Liver (tissue), 3 donors: ENCODE measurements at regions not wholly inside any gene's neighbourhood (a gene's known extent, or its start where the extent isn't known, plus 50 kb on each side); places are given as distances from the start of the nearest gene placed in this dataset.

Experiments
- EGR1 ChIP-seq, 2 donors: IDR thresholded peaks; 2 replicates each; pipeline ENCODE4 v1.6.1; 2016 to 2018; ENCODE audit warnings: antibody characterized with exemption in 2 of 2, low read depth in 2 of 2
- FOXA1 ChIP-seq: IDR thresholded peaks from 2 replicates; pipeline ENCODE4 v1.6.1; 2016; ENCODE audit warnings: antibody characterized with exemption
- FOXA2 ChIP-seq: IDR thresholded peaks from 2 replicates; pipeline ENCODE4 v1.6.1; 2016; ENCODE audit warnings: antibody characterized with exemption
- GABPA ChIP-seq, 2 donors: IDR thresholded peaks in 1 of 2; conservative IDR thresholded peaks in 1 of 2; 2 replicates each; pipeline ENCODE4 v1.6.1; 2016; ENCODE audit warnings: antibody characterized with exemption in 2 of 2, mild to moderate bottlenecking in 1 of 2, moderate library complexity in 1 of 2
- HNF4G ChIP-seq: IDR thresholded peaks from 2 replicates; pipeline ENCODE4 v1.6.1; 2016; ENCODE audit warnings: antibody characterized with exemption
- JUND ChIP-seq, 2 donors: IDR thresholded peaks; 2 replicates each; pipeline ENCODE4 v1.6.1; 2016; ENCODE audit warnings: antibody characterized with exemption in 2 of 2
- RAD21 ChIP-seq, 2 donors: IDR thresholded peaks; 2 replicates each; pipeline ENCODE4 v1.6.1; 2016; ENCODE audit warnings: antibody characterized with exemption in 2 of 2, mild to moderate bottlenecking in 2 of 2
- SP1 ChIP-seq: IDR thresholded peaks from 2 replicates; pipeline ENCODE4 v1.6.1; 2018; ENCODE audit warnings: antibody characterized with exemption, mild to moderate bottlenecking
- TAF1 ChIP-seq: conservative IDR thresholded peaks from 2 replicates; pipeline ENCODE4 v1.6.1; 2016; ENCODE audit warnings: antibody characterized with exemption, mild to moderate bottlenecking
- YY1 ChIP-seq: IDR thresholded peaks from 2 replicates; pipeline ENCODE4 v1.6.1; 2016; ENCODE audit warnings: antibody characterized with exemption, mild to moderate bottlenecking
- TF ChIP-seq, protein P1 (sequence below): fragments of 150-350 bp; IDR thresholded peaks from 2 replicates; pipeline ENCODE4 v1.5.1; 2017; ENCODE audit warnings: improper control_type of control experiment, low read depth, low read length; ENCODE audit not compliant: missing input control
- TF ChIP-seq, protein P2 (sequence below): IDR thresholded peaks from 2 replicates; pipeline ENCODE4 v1.6.1; 2016; ENCODE audit warnings: antibody characterized with exemption
- TF ChIP-seq, protein P3 (sequence below): IDR thresholded peaks from 2 replicates; pipeline ENCODE4 v1.6.1; 2016; ENCODE audit warnings: antibody characterized with exemption, mild to moderate bottlenecking
- TF ChIP-seq, protein P4 (sequence below): IDR thresholded peaks from 2 replicates; pipeline ENCODE4 v1.6.1; 2016; ENCODE audit warnings: antibody characterized with exemption
- donor health status: healthy.
- donor health status: healthy.

DNA sequence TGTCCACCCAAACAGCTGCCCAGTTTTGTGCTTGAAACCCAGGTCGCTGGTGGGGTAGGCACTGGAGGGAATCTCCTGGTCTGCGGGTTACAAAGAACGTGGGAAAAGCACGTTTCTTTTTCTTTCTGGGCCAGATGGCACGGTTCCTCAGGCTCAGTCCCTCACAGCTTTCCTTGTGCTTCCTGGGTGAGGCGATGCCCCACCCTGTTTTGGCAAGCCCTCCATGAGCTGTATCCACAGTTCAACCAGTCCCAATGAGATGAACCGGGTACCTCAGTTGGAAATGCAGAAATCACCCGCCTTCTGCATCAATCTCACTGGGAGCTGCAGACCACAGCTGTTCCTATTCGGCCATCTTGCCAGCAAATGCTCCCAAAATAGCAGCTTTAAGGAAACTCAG, 51.4 kb upstream of the TMTC2 start:
- TF ChIP-seq SP1 (no peak), RAD21 (IDR thresholded peaks at IDR 0.05) (no peak), YY1 (no peak), TAF1 (no peak), JUND (IDR thresholded peaks at IDR 0.05) (no peak), FOXA1 (no peak), HNF4G (no peak), EGR1 (IDR thresholded peaks at IDR 0.05; ENCODE audit: low read depth in 2 of 2) (no peak), FOXA2 (no peak), GABPA (IDR thresholded peaks at IDR 0.05 in 1 of 2, conservative IDR thresholded peaks at IDR 0.05 in 1 of 2) (no peak)
- TF ChIP-seq, protein P1, sequence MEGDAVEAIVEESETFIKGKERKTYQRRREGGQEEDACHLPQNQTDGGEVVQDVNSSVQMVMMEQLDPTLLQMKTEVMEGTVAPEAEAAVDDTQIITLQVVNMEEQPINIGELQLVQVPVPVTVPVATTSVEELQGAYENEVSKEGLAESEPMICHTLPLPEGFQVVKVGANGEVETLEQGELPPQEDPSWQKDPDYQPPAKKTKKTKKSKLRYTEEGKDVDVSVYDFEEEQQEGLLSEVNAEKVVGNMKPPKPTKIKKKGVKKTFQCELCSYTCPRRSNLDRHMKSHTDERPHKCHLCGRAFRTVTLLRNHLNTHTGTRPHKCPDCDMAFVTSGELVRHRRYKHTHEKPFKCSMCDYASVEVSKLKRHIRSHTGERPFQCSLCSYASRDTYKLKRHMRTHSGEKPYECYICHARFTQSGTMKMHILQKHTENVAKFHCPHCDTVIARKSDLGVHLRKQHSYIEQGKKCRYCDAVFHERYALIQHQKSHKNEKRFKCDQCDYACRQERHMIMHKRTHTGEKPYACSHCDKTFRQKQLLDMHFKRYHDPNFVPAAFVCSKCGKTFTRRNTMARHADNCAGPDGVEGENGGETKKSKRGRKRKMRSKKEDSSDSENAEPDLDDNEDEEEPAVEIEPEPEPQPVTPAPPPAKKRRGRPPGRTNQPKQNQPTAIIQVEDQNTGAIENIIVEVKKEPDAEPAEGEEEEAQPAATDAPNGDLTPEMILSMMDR = no peak
- TF ChIP-seq, protein P2, sequence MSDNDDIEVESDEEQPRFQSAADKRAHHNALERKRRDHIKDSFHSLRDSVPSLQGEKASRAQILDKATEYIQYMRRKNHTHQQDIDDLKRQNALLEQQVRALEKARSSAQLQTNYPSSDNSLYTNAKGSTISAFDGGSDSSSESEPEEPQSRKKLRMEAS = no peak
- TF ChIP-seq, protein P3, sequence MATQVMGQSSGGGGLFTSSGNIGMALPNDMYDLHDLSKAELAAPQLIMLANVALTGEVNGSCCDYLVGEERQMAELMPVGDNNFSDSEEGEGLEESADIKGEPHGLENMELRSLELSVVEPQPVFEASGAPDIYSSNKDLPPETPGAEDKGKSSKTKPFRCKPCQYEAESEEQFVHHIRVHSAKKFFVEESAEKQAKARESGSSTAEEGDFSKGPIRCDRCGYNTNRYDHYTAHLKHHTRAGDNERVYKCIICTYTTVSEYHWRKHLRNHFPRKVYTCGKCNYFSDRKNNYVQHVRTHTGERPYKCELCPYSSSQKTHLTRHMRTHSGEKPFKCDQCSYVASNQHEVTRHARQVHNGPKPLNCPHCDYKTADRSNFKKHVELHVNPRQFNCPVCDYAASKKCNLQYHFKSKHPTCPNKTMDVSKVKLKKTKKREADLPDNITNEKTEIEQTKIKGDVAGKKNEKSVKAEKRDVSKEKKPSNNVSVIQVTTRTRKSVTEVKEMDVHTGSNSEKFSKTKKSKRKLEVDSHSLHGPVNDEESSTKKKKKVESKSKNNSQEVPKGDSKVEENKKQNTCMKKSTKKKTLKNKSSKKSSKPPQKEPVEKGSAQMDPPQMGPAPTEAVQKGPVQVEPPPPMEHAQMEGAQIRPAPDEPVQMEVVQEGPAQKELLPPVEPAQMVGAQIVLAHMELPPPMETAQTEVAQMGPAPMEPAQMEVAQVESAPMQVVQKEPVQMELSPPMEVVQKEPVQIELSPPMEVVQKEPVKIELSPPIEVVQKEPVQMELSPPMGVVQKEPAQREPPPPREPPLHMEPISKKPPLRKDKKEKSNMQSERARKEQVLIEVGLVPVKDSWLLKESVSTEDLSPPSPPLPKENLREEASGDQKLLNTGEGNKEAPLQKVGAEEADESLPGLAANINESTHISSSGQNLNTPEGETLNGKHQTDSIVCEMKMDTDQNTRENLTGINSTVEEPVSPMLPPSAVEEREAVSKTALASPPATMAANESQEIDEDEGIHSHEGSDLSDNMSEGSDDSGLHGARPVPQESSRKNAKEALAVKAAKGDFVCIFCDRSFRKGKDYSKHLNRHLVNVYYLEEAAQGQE = no peak
- TF ChIP-seq, protein P4, sequence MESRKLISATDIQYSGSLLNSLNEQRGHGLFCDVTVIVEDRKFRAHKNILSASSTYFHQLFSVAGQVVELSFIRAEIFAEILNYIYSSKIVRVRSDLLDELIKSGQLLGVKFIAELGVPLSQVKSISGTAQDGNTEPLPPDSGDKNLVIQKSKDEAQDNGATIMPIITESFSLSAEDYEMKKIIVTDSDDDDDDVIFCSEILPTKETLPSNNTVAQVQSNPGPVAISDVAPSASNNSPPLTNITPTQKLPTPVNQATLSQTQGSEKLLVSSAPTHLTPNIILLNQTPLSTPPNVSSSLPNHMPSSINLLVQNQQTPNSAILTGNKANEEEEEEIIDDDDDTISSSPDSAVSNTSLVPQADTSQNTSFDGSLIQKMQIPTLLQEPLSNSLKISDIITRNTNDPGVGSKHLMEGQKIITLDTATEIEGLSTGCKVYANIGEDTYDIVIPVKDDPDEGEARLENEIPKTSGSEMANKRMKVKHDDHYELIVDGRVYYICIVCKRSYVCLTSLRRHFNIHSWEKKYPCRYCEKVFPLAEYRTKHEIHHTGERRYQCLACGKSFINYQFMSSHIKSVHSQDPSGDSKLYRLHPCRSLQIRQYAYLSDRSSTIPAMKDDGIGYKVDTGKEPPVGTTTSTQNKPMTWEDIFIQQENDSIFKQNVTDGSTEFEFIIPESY = no peak
